ENCODE measurements at regions not wholly inside any gene's neighbourhood (a gene's known extent, or its start where the extent isn't known, plus 50 kb on each side); places are given as distances from the start of the nearest gene placed in this dataset.

- intact Hi-C loops (cut with micrococcal nuclease), result no loop called here
Measured at GRCh38 chr2:59151805-59152204, 910.7 kb upstream of the FANCL start.

- intact Hi-C loops (cut with micrococcal nuclease), result no loop called here
Measured at GRCh38 chr2:59150217-59150849, 909.2 kb upstream of the FANCL start.

- intact Hi-C loops (cut with micrococcal nuclease), result no loop called here
Measured at GRCh38 chr2:59149271-59149670, 908.1 kb upstream of the FANCL start.

- intact Hi-C loops (cut with micrococcal nuclease), result no loop called here
Measured at GRCh38 chr2:59112258-59112657, 871.1 kb upstream of the FANCL start.

- intact Hi-C loops (cut with micrococcal nuclease), result no loop called here
Measured at GRCh38 chr2:59096973-59097372, 855.8 kb upstream of the FANCL start.

- intact Hi-C loops (cut with micrococcal nuclease), result no loop called here
Measured at GRCh38 chr2:59093571-59093970, 852.4 kb upstream of the FANCL start.

- intact Hi-C loops (cut with micrococcal nuclease), result no loop called here
Measured at GRCh38 chr2:59084326-59084725, 843.2 kb upstream of the FANCL start.

GRCh38 chr2:59083075-59083828, 842.1 kb upstream of the FANCL start:
- intact Hi-C loops (cut with micrococcal nuclease), result no loop called here

- intact Hi-C loops (cut with micrococcal nuclease), result no loop called here
Measured at GRCh38 chr2:59082657-59083056, 841.5 kb upstream of the FANCL start.

GRCh38 chr2:59080451-59081181, 839.5 kb upstream of the FANCL start:
- intact Hi-C loops (cut with micrococcal nuclease), result no loop called here

GRCh38 chr2:59077981-59078531, 836.9 kb upstream of the FANCL start:
- intact Hi-C loops (cut with micrococcal nuclease), result no loop called here

GRCh38 chr2:59077026-59077725, 836.1 kb upstream of the FANCL start:
- intact Hi-C loops (cut with micrococcal nuclease), result no loop called here

GRCh38 chr2:59076079-59076619, 835.0 kb upstream of the FANCL start:
- intact Hi-C loops (cut with micrococcal nuclease), result no loop called here

- intact Hi-C loops (cut with micrococcal nuclease), result no loop called here
Measured at GRCh38 chr2:59074071-59074470, 832.9 kb upstream of the FANCL start.

- intact Hi-C loops (cut with micrococcal nuclease), result no loop called here
Measured at GRCh38 chr2:59073286-59073685, 832.2 kb upstream of the FANCL start.

GRCh38 chr2:59068255-59068654, 827.1 kb upstream of the FANCL start:
- intact Hi-C loops (cut with micrococcal nuclease), result no loop called here

- intact Hi-C loops (cut with micrococcal nuclease), result no loop called here
Measured at GRCh38 chr2:59066787-59067399, 825.8 kb upstream of the FANCL start.

GRCh38 chr2:59047373-59047995, 806.4 kb upstream of the FANCL start:
- intact Hi-C loops (cut with micrococcal nuclease), result no loop called here

GRCh38 chr2:59046401-59047372, 805.6 kb upstream of the FANCL start:
- intact Hi-C loops (cut with micrococcal nuclease), result no loop called here
